ENCODE measurements at regions not wholly inside any gene's neighbourhood (a gene's known extent, or its start where the extent isn't known, plus 50 kb on each side); places are given as distances from the start of the nearest gene placed in this dataset.

GRCh38 chr13:47044842-47045241 lies 148.0 kb upstream of the HTR2A start:
- no peak overlapping the region for H3K4me3 ChIP-seq
- DNase-seq (no peak), ATAC-seq (no peak)
- intact Hi-C loops (cut with DNase I, micrococcal nuclease): no loop called here
- H3K36me3 ChIP-seq (ENCODE audit: low read depth): no peaks in the 10 kb centered on the region
- no peak for TF ChIP-seq CTCF (IDR thresholded peaks at IDR 0.05)
- no peaks in the 10 kb centered on the region for H3K9me3 ChIP-seq
- H3K4me1 ChIP-seq (ENCODE audit: low read depth): no peaks in the 10 kb centered on the region

GRCh38 chr13:47039106-47039505 lies 142.3 kb upstream of the HTR2A start:
- no peaks in the 10 kb centered on the region for H3K4me1 ChIP-seq (ENCODE audit: low read depth)
- DNase-seq (no peak), ATAC-seq (no peak)
- H3K36me3 ChIP-seq (ENCODE audit: low read depth): no peaks in the 10 kb centered on the region
- H3K4me3 ChIP-seq: no peak overlapping the region
- intact Hi-C loops (cut with DNase I, micrococcal nuclease): no loop called here
- TF ChIP-seq CTCF (IDR thresholded peaks at IDR 0.05): no peak
- no peaks in the 10 kb centered on the region for H3K9me3 ChIP-seq

- H3K36me3 ChIP-seq (ENCODE audit: low read depth): no peaks in the 10 kb centered on the region
Observed at GRCh38 chr13:47038188-47038587, 141.3 kb upstream of the HTR2A start.

GRCh38 chr13:47036294-47037008 lies 139.6 kb upstream of the HTR2A start:
- Histone ChIP-seq H3K4me3 (no peak overlapping the region), H3K4me1 (ENCODE audit: low read depth) (no peaks in the 10 kb centered on the region), H3K9me3 (no peaks in the 10 kb centered on the region), H3K36me3 (ENCODE audit: low read depth) (no peaks in the 10 kb centered on the region)
- DNase-seq: no peak
- ATAC-seq: no peak
- no peak for TF ChIP-seq CTCF (IDR thresholded peaks at IDR 0.05)
- intact Hi-C loops (cut with DNase I, micrococcal nuclease): no loop called here

More at GRCh38 chr13:47038188-47038587, 141.3 kb upstream of the HTR2A start:
- intact Hi-C loops (cut with DNase I, micrococcal nuclease): no loop called here
- ATAC-seq: no peak
- H3K4me3 ChIP-seq: no peak overlapping the region
- H3K9me3 ChIP-seq: no peaks in the 10 kb centered on the region
- H3K4me1 ChIP-seq (ENCODE audit: low read depth): no peaks in the 10 kb centered on the region
- TF ChIP-seq CTCF (IDR thresholded peaks at IDR 0.05): no peak
- no peak for DNase-seq

GRCh38 chr13:47033216-47033615 lies 136.4 kb upstream of the HTR2A start:
- TF ChIP-seq CTCF (IDR thresholded peaks at IDR 0.05): no peak
- H3K36me3 ChIP-seq (ENCODE audit: low read depth): no peaks in the 10 kb centered on the region
- intact Hi-C loops (cut with DNase I, micrococcal nuclease): no loop called here
- H3K4me3 ChIP-seq: no peak overlapping the region
- DNase-seq (no peak), ATAC-seq (no peak)
- no peaks in the 10 kb centered on the region for H3K9me3 ChIP-seq
- H3K4me1 ChIP-seq (ENCODE audit: low read depth): no peaks in the 10 kb centered on the region
